Urinary bladder (tissue), 3 donors: ENCODE measurements at regions not wholly inside any gene's neighbourhood (a gene's known extent, or its start where the extent isn't known, plus 50 kb on each side); places are given as distances from the start of the nearest gene placed in this dataset.
"Not testable (repeated sequence)": the region's sequence is repeated elsewhere in the genome, so short reads cannot be mapped to it uniquely, and the experiment has no call there.

Experiments
- DNase-seq: peaks from one replicate; pipeline ENCODE4 v3.0.0-alpha.2; 2015; ENCODE audit errors: extremely low spot score
- H3K27ac ChIP-seq: one replicate; pipeline ENCODE4 v1.5.1; 2013; ENCODE audit warnings: low read depth, mild to moderate bottlenecking, moderate library complexity
- H3K36me3 ChIP-seq: one replicate; pipeline ENCODE4 v1.6.1; 2013; ENCODE audit warnings: mild to moderate bottlenecking, moderate library complexity; ENCODE audit not compliant: insufficient read depth
- H3K4me1 ChIP-seq: one replicate; pipeline ENCODE4 v1.6.1; 2013; ENCODE audit warnings: mild to moderate bottlenecking, moderate library complexity; ENCODE audit not compliant: insufficient read depth
- H3K4me3 ChIP-seq: one replicate; pipeline ENCODE4 v1.5.1; 2013; ENCODE audit warnings: low read depth, low read length
- WGBS: extraction: QIAGEN DNeasy Blood & Tissue Kit; methylation state at CpG from one replicate; pipeline ENCODE4 v1.1.7; 2013; 5-methylcytosine and 5-hydroxymethylcytosine counted together
- donor health status: healthy with polysubstance abuse.
- donor health status: healthy.

GRCh38 chr12:75746621-75747020 is 235.2 kb upstream of the KRR1 start:
- WGBS: 94% methylated on average over 4 of the region's 4 CpGs
- DNase-seq: no peak
- H3K36me3 ChIP-seq: no peaks in the 10 kb centered on the region
- H3K27ac ChIP-seq: no peak overlapping the region
- H3K4me1 ChIP-seq: no peaks in the 10 kb centered on the region
- no peak overlapping the region for H3K4me3 ChIP-seq

DNA sequence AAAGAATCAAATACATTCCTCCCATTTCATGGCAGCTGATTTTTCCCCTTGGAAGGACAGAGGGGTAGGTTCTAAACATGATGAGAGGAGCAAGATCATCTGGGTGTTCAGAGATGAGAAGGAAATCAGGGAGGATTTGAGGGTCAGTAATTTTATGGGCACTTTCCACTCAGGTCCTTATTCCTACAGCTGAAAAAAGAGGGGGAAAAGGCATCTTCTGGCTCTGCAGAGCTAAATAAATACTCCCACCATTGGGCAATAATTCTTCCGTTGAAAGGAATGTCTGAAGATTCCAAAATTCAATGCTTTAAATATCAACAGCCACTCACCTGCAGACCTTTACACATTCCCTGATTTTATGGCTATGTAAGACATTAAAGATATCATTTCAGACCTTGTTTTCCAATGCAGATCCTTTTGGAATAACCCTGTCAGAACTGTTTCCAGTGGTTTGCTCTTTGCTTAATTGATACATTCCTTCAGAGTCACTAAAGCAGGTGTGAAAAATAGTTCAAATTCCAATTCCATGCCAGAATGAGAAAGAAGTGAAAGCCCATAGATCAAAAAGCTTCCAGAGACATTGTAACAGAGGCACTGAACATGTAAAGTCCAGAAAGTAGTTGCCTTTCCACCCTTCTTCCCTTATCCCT is 233.3 kb upstream of the KRR1 start:
- H3K4me3 ChIP-seq: no peak overlapping the region
- DNase-seq: no peak
- no peaks in the 10 kb centered on the region for H3K4me1 ChIP-seq
- no peaks in the 10 kb centered on the region for H3K36me3 ChIP-seq
- H3K27ac ChIP-seq: no peak overlapping the region
- WGBS: 66% methylated on average over 1 of the region's 1 CpG

DNA sequence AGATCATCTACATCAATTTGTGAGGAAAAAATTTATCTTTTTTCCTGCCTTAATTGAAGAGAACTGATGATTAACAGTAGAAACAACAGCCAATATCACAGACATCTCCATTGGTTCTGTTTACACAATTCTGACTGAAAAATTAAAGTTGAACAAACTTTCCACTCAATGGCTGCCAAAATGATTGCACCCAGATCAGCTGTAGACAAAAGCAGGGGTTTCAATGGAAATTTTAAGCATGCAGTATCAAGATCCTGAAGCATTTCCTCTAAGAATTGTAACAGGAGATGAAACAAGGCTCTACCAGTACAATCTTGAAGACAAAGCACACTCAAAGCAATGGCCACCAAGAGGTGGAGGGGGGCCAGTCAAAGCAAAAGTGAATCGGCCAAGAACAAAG is 231.6 kb upstream of the KRR1 start:
- no peak overlapping the region for H3K27ac ChIP-seq
- no peak overlapping the region for H3K4me3 ChIP-seq
- no peaks in the 10 kb centered on the region for H3K36me3 ChIP-seq
- no peak for DNase-seq
- no peaks in the 10 kb centered on the region for H3K4me1 ChIP-seq
- WGBS: 81% methylated on average over 1 of the region's 1 CpG

DNA sequence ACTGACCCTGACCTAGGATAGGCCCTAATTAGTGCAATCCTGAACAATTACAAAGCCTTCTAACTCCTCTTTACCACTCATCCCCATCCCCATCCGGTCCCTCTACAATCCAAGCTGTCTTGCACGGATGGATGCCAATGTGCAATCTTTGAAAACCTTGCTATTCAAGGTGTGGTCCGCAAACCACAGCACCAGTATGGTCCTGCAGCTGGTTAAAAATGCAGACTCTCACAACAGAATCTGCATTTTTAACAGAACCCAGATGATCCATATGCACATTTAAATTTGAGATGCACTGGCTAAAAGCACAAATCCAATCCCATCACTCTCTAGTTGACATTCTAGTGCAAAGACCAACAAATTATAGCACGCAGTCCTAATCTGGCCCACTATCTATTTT is 230.6 kb upstream of the KRR1 start:
- 95% methylated on average over 4 of the region's 4 CpGs for WGBS
- Histone ChIP-seq H3K4me1 (no peaks in the 10 kb centered on the region), H3K4me3 (no peak overlapping the region), H3K27ac (no peak overlapping the region), H3K36me3 (no peaks in the 10 kb centered on the region)
- no peak for DNase-seq

DNA sequence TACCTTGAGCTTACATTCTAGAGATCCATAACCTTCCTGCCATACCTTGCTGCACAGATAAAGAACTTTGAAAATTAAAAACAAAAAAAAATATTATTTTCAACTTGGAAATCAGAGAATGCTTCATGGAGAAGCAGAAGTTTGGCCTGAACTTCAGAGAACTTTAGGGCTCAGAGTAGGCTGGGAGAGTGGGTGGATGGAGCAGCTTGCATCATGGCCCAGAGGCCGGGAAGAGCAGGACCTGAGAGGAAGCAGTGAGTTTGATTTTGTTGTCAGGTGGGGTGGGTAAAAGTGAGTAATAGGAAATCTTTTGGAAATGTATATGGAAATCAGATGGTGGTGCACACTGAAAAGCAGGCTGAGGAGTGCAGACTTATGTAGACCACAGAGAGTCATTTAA is 228.5 kb upstream of the KRR1 start:
- H3K36me3 ChIP-seq: no peaks in the 10 kb centered on the region

GRCh38 chr12:75739098-75739497 is 227.7 kb upstream of the KRR1 start:
- H3K4me1 ChIP-seq, DNase-seq, H3K27ac ChIP-seq, H3K36me3 ChIP-seq, H3K4me3 ChIP-seq: not testable (repeated sequence)
- 95% methylated on average over 2 of the region's 2 CpGs for WGBS

More for the DNA sequence above, 228.5 kb upstream of the KRR1 start:
- WGBS: 88% methylated on average over 1 of the region's 1 CpG
- H3K4me1 ChIP-seq: no peaks in the 10 kb centered on the region
- no peak overlapping the region for H3K27ac ChIP-seq
- DNase-seq: no peak
- H3K4me3 ChIP-seq: no peak overlapping the region

DNA sequence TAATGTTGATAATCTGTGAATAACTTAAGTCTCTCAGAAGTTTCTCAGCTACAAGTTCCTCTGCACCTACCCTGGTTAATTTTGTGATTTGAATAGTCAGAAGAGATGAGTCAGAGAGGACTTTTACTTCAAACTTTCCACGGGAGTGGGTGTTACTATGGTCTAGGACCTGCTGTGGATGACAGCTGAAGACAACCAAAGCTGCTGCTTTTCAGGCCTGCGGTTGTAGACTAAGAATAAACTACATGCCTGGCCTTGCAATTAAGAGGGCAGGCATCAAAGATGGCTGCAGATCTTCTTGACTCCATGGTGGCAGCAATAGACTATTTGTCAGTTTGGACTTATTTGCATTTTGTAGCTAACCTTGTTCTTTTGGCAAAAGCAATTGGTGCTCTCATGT is 227.1 kb upstream of the KRR1 start:
- H3K4me3 ChIP-seq: no peak overlapping the region
- DNase-seq: no peak
- H3K4me1 ChIP-seq: no peaks in the 10 kb centered on the region
- H3K36me3 ChIP-seq: no peaks in the 10 kb centered on the region
- 48% methylated on average over 2 of the region's 2 CpGs for WGBS
- H3K27ac ChIP-seq: no peak overlapping the region

DNA sequence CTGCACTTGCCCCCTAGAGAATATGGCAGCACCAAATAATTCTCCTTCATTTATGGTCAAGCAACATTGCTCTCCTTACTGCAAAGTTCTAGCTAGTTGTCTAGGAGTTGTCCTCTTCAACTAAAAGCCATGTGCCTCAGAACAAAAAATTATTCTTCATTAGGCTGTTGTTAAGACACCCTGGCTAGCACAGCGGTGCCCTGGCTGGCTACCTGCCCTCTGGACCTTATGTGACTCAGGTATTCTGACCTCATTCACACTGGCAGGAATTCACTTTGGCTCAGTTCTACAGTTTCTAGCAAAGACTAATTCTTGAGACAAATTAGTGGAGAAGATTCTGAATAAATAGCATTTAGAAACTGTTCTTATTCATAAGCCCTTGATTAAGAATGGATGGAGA is 224.4 kb upstream of the KRR1 start:
- no peaks in the 10 kb centered on the region for H3K36me3 ChIP-seq
- no peak overlapping the region for H3K4me3 ChIP-seq
- DNase-seq: no peak
- no peak overlapping the region for H3K27ac ChIP-seq
- H3K4me1 ChIP-seq: no peaks in the 10 kb centered on the region
- WGBS: 91% methylated on average over 1 of the region's 1 CpG

GRCh38 chr12:75728826-75729225 is 217.4 kb upstream of the KRR1 start:
- WGBS: 80% methylated on average over 1 of the region's 1 CpG
- Histone ChIP-seq H3K4me1 (no peaks in the 10 kb centered on the region), H3K27ac (no peak overlapping the region), H3K36me3 (no peaks in the 10 kb centered on the region), H3K4me3 (no peak overlapping the region)
- DNase-seq: no peak

DNA sequence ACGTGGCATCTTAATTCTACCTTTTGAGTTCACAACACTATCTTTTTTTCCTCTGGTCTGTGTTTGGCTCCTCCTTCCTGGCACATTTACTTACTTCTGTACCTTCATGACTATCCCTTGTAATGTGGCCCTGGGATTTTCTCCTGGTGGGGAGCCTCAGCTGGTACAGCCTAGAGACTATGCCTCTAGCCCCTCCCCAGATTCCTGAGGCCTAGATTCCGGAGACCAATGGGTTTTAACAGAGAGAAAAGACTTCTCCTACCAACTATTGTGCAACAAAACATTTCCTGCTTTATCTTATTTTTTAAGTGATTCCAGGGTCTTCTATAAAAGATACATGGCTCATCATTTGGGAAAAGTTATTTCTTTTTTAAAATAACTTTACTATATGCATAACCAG is 216.2 kb upstream of the KRR1 start:
- Histone ChIP-seq H3K27ac (no peak overlapping the region), H3K4me1 (no peaks in the 10 kb centered on the region), H3K4me3 (no peak overlapping the region), H3K36me3 (no peaks in the 10 kb centered on the region)
- 89% methylated on average over 2 of the region's 2 CpGs for WGBS
- DNase-seq: no peak

DNA sequence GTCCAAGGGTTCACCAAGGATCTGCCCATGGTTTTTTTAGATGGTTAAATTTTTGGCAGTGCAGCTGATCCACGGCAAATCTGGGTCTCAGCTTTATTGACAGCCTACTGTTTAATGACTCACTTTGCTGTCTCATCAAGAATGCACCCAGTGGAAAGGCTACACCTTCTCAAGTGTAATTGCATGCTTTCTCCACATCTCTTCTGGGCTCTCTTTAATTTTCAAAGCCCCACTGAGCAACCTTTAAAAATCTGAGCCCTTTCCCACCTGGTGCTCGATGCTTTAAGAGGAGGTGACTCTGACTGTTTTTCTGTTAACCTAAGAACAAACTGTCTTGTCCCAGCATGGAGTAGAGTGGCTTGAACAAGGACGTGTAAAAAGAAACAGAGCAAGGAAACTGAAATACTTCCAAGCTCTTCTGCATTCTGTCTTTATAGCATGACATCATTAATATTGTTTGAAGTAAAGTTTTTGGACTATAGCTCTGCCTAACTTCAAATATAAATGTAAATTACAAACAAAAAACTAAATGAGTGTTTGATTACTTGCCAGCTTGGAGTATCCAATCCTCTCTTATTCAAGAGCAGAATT is 214.2 kb upstream of the KRR1 start:
- Histone ChIP-seq H3K4me1 (no peaks in the 10 kb centered on the region), H3K27ac (no peak overlapping the region)
- DNase-seq: no peak

GRCh38 chr12:75724928-75725312 is 213.5 kb upstream of the KRR1 start:
- DNase-seq: peak; percentile 81
- Histone ChIP-seq H3K27ac (no peak overlapping the region), H3K36me3 (no peaks in the 10 kb centered on the region), H3K4me1 (no peaks in the 10 kb centered on the region), H3K4me3 (no peak overlapping the region)
- WGBS: 8% methylated on average over 5 of the region's 5 CpGs

More for the DNA sequence above, 214.2 kb upstream of the KRR1 start:
- WGBS: 22% methylated on average over 3 of the region's 3 CpGs
- Histone ChIP-seq H3K36me3 (no peaks in the 10 kb centered on the region), H3K4me3 (no peak overlapping the region)

DNA sequence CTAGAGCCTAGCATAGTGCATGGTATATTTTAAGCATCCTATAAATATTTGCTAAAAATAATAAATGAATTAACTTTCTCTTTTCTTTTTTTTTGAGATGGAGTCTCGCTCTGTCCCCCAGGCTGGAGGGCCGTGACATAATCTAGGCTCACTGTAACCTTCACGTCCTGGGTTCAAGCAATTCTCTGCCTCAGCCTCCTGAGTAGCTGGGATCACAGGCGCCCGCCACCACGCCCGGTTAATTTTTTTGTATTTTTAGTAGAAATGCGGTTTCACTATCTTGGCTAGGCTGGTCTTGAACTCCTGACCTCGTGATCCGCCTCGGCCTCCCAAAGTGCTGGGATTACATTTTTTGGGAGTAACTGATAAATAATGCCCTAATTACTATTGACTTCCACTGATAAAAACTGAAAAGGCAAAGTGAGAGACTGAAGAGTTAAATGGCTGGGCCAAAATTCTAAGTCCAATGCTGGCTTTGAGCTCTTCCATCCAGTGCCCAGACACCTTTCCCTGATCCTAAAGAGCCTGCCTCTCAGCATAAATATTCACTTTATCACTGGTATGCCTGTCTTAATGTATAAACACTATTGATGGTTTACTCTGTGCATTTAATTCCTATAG is 213.0 kb upstream of the KRR1 start:
- WGBS: 70% methylated on average over 11 of the region's 11 CpGs
- Histone ChIP-seq H3K36me3 (no peaks in the 10 kb centered on the region), H3K4me3 (no peak overlapping the region), H3K4me1 (no peaks in the 10 kb centered on the region), H3K27ac (no peak overlapping the region)
- DNase-seq: no peak

DNA sequence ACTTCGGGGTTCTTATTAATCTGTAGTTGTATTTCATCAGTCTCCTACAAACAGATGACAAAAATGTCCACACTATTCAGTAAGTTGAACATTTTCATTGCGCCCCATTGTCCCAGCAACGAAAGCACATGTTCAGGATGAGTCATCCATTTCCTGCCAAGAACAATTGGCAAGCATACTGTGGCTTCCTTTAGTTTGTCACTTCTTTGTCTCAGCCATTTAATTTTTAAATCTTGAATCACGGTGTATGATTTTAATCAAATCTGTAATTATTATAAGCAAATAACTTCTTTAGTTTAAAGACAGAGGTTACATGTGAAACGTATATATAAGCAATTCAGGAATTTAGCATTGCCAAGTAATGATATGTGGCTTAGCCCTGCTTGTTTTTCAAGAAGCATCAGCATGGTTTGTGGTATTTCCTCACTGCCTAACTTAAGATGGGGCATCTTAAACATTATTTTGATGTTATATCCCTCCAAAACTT is 211.3 kb upstream of the KRR1 start:
- 3% methylated on average over 5 of the region's 5 CpGs for WGBS
- H3K4me1 ChIP-seq: no peaks in the 10 kb centered on the region

More for the DNA sequence above, 211.3 kb upstream of the KRR1 start:
- Histone ChIP-seq H3K4me3 (no peak overlapping the region), H3K36me3 (no peaks in the 10 kb centered on the region), H3K27ac (peak overlapping the region; percentile 18)
- DNase-seq: peak; percentile 50
